ENCODE measurements at regions not wholly inside any gene's neighbourhood (a gene's known extent, or its start where the extent isn't known, plus 50 kb on each side); places are given as distances from the start of the nearest gene placed in this dataset.

- TF ChIP-seq YY1 (IDR thresholded peaks at IDR 0.05; ENCODE audit: insufficient read depth, insufficient read length) (no peak), ZNF274 (IDR thresholded peaks at IDR 0.05; ENCODE audit: low read depth, low read length) (no peak)
Observed at GRCh38 chr5:56656846-56657726, 158.3 kb upstream of the MAP3K1 start.

Measured in NT2/D1 (cell line).